H1 (cell line): ENCODE measurements at regions not wholly inside any gene's neighbourhood (a gene's known extent, or its start where the extent isn't known, plus 50 kb on each side); places are given as distances from the start of the nearest gene placed in this dataset.

Experiments used
- CTCF ChIA-PET: fragments of 300-600 bp; sonication (Branson Sonifier 250); formaldehyde crosslinking; loops from one replicate; lab custom pipeline; 2021; ENCODE audit not compliant: partially characterized antibody; lab: Charles Lee
- POLR2A ChIA-PET: fragments of 300-600 bp; sonication (Branson Sonifier 250); formaldehyde crosslinking; loops from one replicate; lab custom pipeline; 2021; ENCODE audit warnings: inconsistent platforms; ENCODE audit not compliant: partially characterized antibody; lab: Charles Lee
- DNase-seq, 2 experiments: peaks; one replicate each; pipeline versions ENCODE4 v3.0.0 to v3.0.0-alpha.2; 2010 to 2022; ENCODE audit warnings: low spot score in 2 of 2, low read depth in 1 of 2, mixed read lengths in 1 of 2
- FAIRE-seq: peaks from 2 replicates; lab custom pipeline; 2011; peaks lifted over from hg19 to GRCh38; lab: Jason Lieb, UNC
- H2AFZ ChIP-seq: 2 replicates; pipeline ENCODE4 v1.8.1; 2012; ENCODE audit warnings: low read length, inconsistent platforms
- H2AK5ac ChIP-seq: 2 replicates; pipeline ENCODE4 v1.6.1; 2013; ENCODE audit warnings: low read depth, low read length
- H2BK120ac ChIP-seq: replicated peaks from 2 replicates; pipeline ENCODE3; 2013; ENCODE audit warnings: low read depth, low read length, inconsistent platforms
- H2BK12ac ChIP-seq: 2 replicates; pipeline ENCODE4 v1.6.1; 2013; ENCODE audit warnings: low read depth, low read length
- H2BK15ac ChIP-seq: 2 replicates; pipeline ENCODE4 v1.6.1; 2013; ENCODE audit warnings: low read length
- H2BK20ac ChIP-seq: 2 replicates; pipeline ENCODE4 v1.6.1; 2013; ENCODE audit warnings: low read length
- H2BK5ac ChIP-seq: 2 replicates; pipeline ENCODE4 v1.6.1; 2013; ENCODE audit warnings: low read depth, low read length
- H3K14ac ChIP-seq: 2 replicates; pipeline ENCODE4 v1.6.1; 2013; ENCODE audit warnings: inconsistent platforms; ENCODE audit not compliant: insufficient read length
- H3K18ac ChIP-seq: 2 replicates; pipeline ENCODE4 v1.6.1; 2013; ENCODE audit warnings: low read length; ENCODE audit errors: extremely low read depth
- H3K23ac ChIP-seq: 2 replicates; pipeline ENCODE4 v1.6.1; 2013; ENCODE audit warnings: inconsistent platforms; ENCODE audit not compliant: insufficient read length
- H3K23me2 ChIP-seq: 2 replicates; pipeline ENCODE4 v1.6.1; 2013; ENCODE audit warnings: low read depth, low read length
- H3K27ac ChIP-seq: 2 replicates; pipeline ENCODE4 v1.6.1; 2011; ENCODE audit warnings: low read depth, low read length, inconsistent platforms
- H3K27me3 ChIP-seq, 4 experiments: replicated peaks in 1 of 4; 1 replicate in 1 of 4; 2 replicates in 3 of 4; pipeline versions ENCODE4 v1.6.1 to v1.8.1; 2011 to 2013; ENCODE audit warnings: low read length in 3 of 4, mild to moderate bottlenecking in 3 of 4, inconsistent platforms in 2 of 4, mixed read lengths in 2 of 4, moderate library complexity in 1 of 4; ENCODE audit not compliant: control insufficient read depth in 3 of 4, insufficient read depth in 3 of 4; ENCODE audit errors: extremely low read depth in 1 of 4
- H3K36me3 ChIP-seq, 4 experiments: 2 replicates each; pipeline versions ENCODE4 v1.6.1 to v1.8.1; 2011 to 2013; ENCODE audit warnings: mild to moderate bottlenecking in 4 of 4, low read length in 3 of 4, moderate library complexity in 2 of 4, control low read depth in 1 of 4, inconsistent platforms in 1 of 4; ENCODE audit not compliant: insufficient read depth in 4 of 4, control insufficient read depth in 2 of 4
- H3K4ac ChIP-seq: replicated peaks from 2 replicates; pipeline ENCODE3; 2013; ENCODE audit warnings: low read length, low read depth, mixed read lengths, inconsistent platforms; ENCODE audit not compliant: insufficient read length
- H3K4me1 ChIP-seq, 4 experiments: replicated peaks in 1 of 4; 1 replicate in 1 of 4; 2 replicates in 3 of 4; pipeline versions ENCODE4 v1.6.1 to v1.8.1; 2011 to 2013; ENCODE audit warnings: low read length in 3 of 4, inconsistent platforms in 2 of 4, mixed read lengths in 1 of 4; ENCODE audit not compliant: insufficient read depth in 4 of 4, control insufficient read depth in 3 of 4
- H3K4me2 ChIP-seq, 2 experiments: 2 replicates each; pipeline versions ENCODE4 v1.6.1 to v1.8.1; 2011 to 2013; ENCODE audit warnings: low read depth in 2 of 2, low read length in 2 of 2, control low read depth in 1 of 2, inconsistent platforms in 1 of 2, mild to moderate bottlenecking in 1 of 2; ENCODE audit not compliant: insufficient read depth in 1 of 2
- H3K4me3 ChIP-seq, 4 experiments: fragments of 200-600, 300-600 bp in 1 of 4; sonication (generic), shearing (Covaris generic), sonication (Bioruptor Twin) in 1 of 4; 2 replicates each; pipeline versions ENCODE4 v1.5.1 to v1.8.1; 2011 to 2016; ENCODE audit warnings: low read length in 4 of 4, low read depth in 3 of 4, control low read depth in 2 of 4, inconsistent platforms in 2 of 4, mild to moderate bottlenecking in 2 of 4, mixed read lengths in 1 of 4, moderate library complexity in 1 of 4; ENCODE audit not compliant: insufficient read depth in 2 of 4; ENCODE audit errors: extremely low read depth in 1 of 4
- H3K56ac ChIP-seq: replicated peaks from 2 replicates; pipeline ENCODE3; 2013; ENCODE audit warnings: low read depth, mild to moderate bottlenecking, mixed read lengths, low read length, inconsistent platforms; ENCODE audit not compliant: insufficient read length
- H3K79me1 ChIP-seq: 2 replicates; pipeline ENCODE4 v1.6.1; 2013; ENCODE audit warnings: low read depth, low read length, control low read depth
- H3K79me2 ChIP-seq, 2 experiments: 2 replicates each; pipeline versions ENCODE4 v1.6.1 to v1.8.1; 2012 to 2013; ENCODE audit warnings: low read length in 2 of 2, mild to moderate bottlenecking in 2 of 2, inconsistent platforms in 1 of 2; ENCODE audit not compliant: insufficient read depth in 2 of 2, control insufficient read depth in 1 of 2
- H3K9ac ChIP-seq, 4 experiments: replicated peaks in 1 of 4; 1 replicate in 1 of 4; 2 replicates in 3 of 4; pipeline versions ENCODE4 v1.6.1 to v1.8.1; 2011 to 2013; ENCODE audit warnings: low read depth in 3 of 4, low read length in 3 of 4, control low read depth in 2 of 4, mild to moderate bottlenecking in 2 of 4, moderate library complexity in 2 of 4, inconsistent platforms in 1 of 4; ENCODE audit errors: extremely low read depth in 1 of 4
- H3K9me3 ChIP-seq, 2 experiments: 2 replicates each; pipeline versions ENCODE4 v1.6.1 to v1.8.1; 2012 to 2013; ENCODE audit warnings: mild to moderate bottlenecking in 2 of 2, moderate library complexity in 2 of 2, control low read depth in 1 of 2, inconsistent platforms in 1 of 2, low read depth in 1 of 2, low read length in 1 of 2, mixed read lengths in 1 of 2; ENCODE audit not compliant: insufficient read depth in 2 of 2
- H4K20me1 ChIP-seq, 2 experiments: replicated peaks in 1 of 2; 2 replicates each; pipeline versions ENCODE3 to v1.8.1; 2011 to 2013; ENCODE audit warnings: inconsistent platforms in 2 of 2, low read length in 2 of 2, mild to moderate bottlenecking in 1 of 2; ENCODE audit not compliant: insufficient read depth in 2 of 2, control insufficient read depth in 1 of 2
- H4K5ac ChIP-seq: 2 replicates; pipeline ENCODE4 v1.6.1; 2013; ENCODE audit warnings: low read length, low read depth, mixed read lengths, inconsistent platforms; ENCODE audit not compliant: insufficient read length
- H4K8ac ChIP-seq: 2 replicates; pipeline ENCODE4 v1.8.0; 2013; ENCODE audit warnings: mild to moderate bottlenecking, moderate library complexity, low read length, inconsistent platforms; ENCODE audit not compliant: insufficient read depth; ENCODE audit errors: extremely low read depth
- H4K91ac ChIP-seq: replicated peaks from 2 replicates; pipeline ENCODE3; 2013; ENCODE audit warnings: low read length, mixed read lengths, inconsistent platforms; ENCODE audit not compliant: insufficient read length
- CHD2 ChIP-seq: IDR thresholded peaks from 2 replicates; pipeline ENCODE4 v1.6.1; 2012; ENCODE audit warnings: low read length, improper control_type of control experiment
- E2F6 ChIP-seq: IDR thresholded peaks from 2 replicates; pipeline ENCODE4 v1.6.1; 2012; ENCODE audit warnings: inconsistent platforms
- EZH2 ChIP-seq: fragments of 200-600 bp; sonication (generic); IDR thresholded peaks from 2 replicates; pipeline ENCODE4 v1.7.1; 2012; ENCODE audit warnings: low read depth, mild to moderate bottlenecking, moderate library complexity, low read length, inconsistent platforms; ENCODE audit not compliant: severe bottlenecking
- JUN ChIP-seq: IDR thresholded peaks from 2 replicates; pipeline ENCODE4 v1.6.1; 2011; ENCODE audit warnings: low read depth, mild to moderate bottlenecking, improper control_type of control experiment, low read length
- JUND ChIP-seq: IDR thresholded peaks from 2 replicates; pipeline ENCODE4 v1.6.1; 2011; ENCODE audit warnings: mild to moderate bottlenecking, improper control_type of control experiment, low read length
- KDM1A ChIP-seq: fragments of 200-600, 300-600 bp; sonication (generic); IDR thresholded peaks from 2 replicates; pipeline ENCODE4 v1.7.1; 2016; ENCODE audit warnings: mild to moderate bottlenecking, low read length, borderline replicate concordance
- KDM5A ChIP-seq: fragments of 200-600 bp; IDR thresholded peaks from 2 replicates; pipeline ENCODE4 v1.7.1; 2012; ENCODE audit warnings: mild to moderate bottlenecking, low read length, inconsistent platforms, mixed read lengths
- RFX5 ChIP-seq: IDR thresholded peaks from 2 replicates; pipeline ENCODE4 v1.6.1; 2011; ENCODE audit warnings: low read depth, low read length, improper control_type of control experiment, borderline replicate concordance
- RNF2 ChIP-seq: fragments of 200-900, 300-1000 bp; sonication (generic); IDR thresholded peaks from 2 replicates; pipeline ENCODE4 v1.7.1; 2016; ENCODE audit warnings: borderline replicate concordance, low read depth, mild to moderate bottlenecking, antibody characterized with exemption, low read length; ENCODE audit not compliant: poor library complexity, severe bottlenecking; ENCODE audit errors: missing control alignments
- RXRA ChIP-seq: IDR thresholded peaks from 2 replicates; pipeline ENCODE4 v1.6.1; 2011; ENCODE audit warnings: low read depth, mild to moderate bottlenecking, low read length, moderate library complexity; ENCODE audit not compliant: insufficient read depth
- TAF7 ChIP-seq: optimal IDR thresholded peaks from 2 replicates; pipeline ENCODE3; 2011; ENCODE audit warnings: low read depth, mild to moderate bottlenecking, inconsistent platforms, low read length, moderate library complexity, borderline replicate concordance
- WGBS, 2 experiments: shearing (Covaris generic) in 1 of 2; methylation state at CpG; one replicate each; pipeline versions ENCODE4 v1.1.6 to v1.1.7; 2013 to 2015; ENCODE audit warnings: low lambda C conversion rate in 2 of 2, mixed read lengths in 2 of 2, inconsistent platforms in 1 of 2, low coverage in 1 of 2, missing lambda C conversion rate in 1 of 2; ENCODE audit not compliant: insufficient replicate concordance in 2 of 2, insufficient coverage in 1 of 2, insufficient read length in 1 of 2; ENCODE audit errors: extremely low coverage in 1 of 2, missing lambda C conversion rate in 1 of 2; 5-methylcytosine and 5-hydroxymethylcytosine counted together

DNA sequence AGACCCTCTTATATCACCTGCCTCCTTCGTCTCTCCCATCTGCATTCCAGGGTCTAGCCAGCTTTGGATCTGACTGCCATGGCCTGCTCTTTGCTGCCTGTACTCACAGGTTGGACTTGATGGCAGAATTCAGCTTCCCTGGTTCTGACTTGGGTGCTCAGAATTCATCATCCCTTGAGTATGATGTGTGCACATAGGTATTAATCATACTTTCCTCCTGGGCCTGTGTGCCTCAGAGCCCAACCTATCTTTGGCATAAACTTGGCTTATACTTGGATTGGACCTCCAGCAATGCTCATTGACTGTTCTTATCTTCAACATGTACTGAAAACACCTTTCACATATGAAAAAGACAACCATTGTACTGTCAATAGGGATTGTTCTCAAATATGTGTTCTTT lies 70.7 kb upstream of the LMNTD1 start:
- Histone ChIP-seq H4K20me1 (no peaks in the 10 kb centered on the region), H3K36me3 (no peaks in the 10 kb centered on the region), H3K9me3 (0 out of 4 replicates have a peak, but pooled peaks cover 0 to 2% of the 10 kb centered on the region in 2 experiments), H2BK5ac (no peak overlapping the region), H2AK5ac (no peak overlapping the region), H3K79me1 (no peaks in the 10 kb centered on the region), H3K4me1 (no peaks in the 10 kb centered on the region)
- whole genome bisulfite sequencing, 2 experiments = 82% methylated on average over 1 of the region's 1 CpG; no CpG with 5 or more reads in 1 of the 2 experiments
- POLR2A ChIA-PET = no interaction called here
- TF ChIP-seq CHD2 (no peak), JUND (no peak), KDM5A (no peak), JUN (no peak), E2F6 (no peak), RXRA (no peak), TAF7 (no peak), KDM1A (no peak), EZH2 (no peak), RNF2 (no peak), RFX5 (no peak)
- TF ChIP-seq, all 59 proteins: peak for 0
- Histone ChIP-seq H2BK120ac (no peak overlapping the region), H3K23me2 (no peaks in the 10 kb centered on the region), H4K8ac (no peak overlapping the region), H3K18ac (no peak overlapping the region), H2AFZ (no peak overlapping the region), H3K4ac (no peak overlapping the region), H4K5ac (no peak overlapping the region), H3K27ac (no peak overlapping the region), H3K4me2 (no peak overlapping the region), H3K14ac (no peak overlapping the region), H3K56ac (no peak overlapping the region), H3K4me3 (no peak overlapping the region), H3K79me2 (no peaks in the 10 kb centered on the region), H2BK15ac (no peak overlapping the region), H4K91ac (no peak overlapping the region), H3K9ac (no peak overlapping the region), H2BK20ac (no peak overlapping the region), H3K23ac (no peak overlapping the region), H3K27me3 (no peaks in the 10 kb centered on the region), H2BK12ac (no peak overlapping the region)
- FAIRE-seq (no peak), DNase-seq (no peak)
- CTCF ChIA-PET = interaction anchor here (1.0 to 1.8 kb wide), 2 partner anchors 17 to 405 kb away, joined by 4 to 5 read pairs; no protein-coding TSS in a partner anchor
